ENCODE measurements at regions not wholly inside any gene's neighbourhood (a gene's known extent, or its start where the extent isn't known, plus 50 kb on each side); places are given as distances from the start of the nearest gene placed in this dataset.

DNA sequence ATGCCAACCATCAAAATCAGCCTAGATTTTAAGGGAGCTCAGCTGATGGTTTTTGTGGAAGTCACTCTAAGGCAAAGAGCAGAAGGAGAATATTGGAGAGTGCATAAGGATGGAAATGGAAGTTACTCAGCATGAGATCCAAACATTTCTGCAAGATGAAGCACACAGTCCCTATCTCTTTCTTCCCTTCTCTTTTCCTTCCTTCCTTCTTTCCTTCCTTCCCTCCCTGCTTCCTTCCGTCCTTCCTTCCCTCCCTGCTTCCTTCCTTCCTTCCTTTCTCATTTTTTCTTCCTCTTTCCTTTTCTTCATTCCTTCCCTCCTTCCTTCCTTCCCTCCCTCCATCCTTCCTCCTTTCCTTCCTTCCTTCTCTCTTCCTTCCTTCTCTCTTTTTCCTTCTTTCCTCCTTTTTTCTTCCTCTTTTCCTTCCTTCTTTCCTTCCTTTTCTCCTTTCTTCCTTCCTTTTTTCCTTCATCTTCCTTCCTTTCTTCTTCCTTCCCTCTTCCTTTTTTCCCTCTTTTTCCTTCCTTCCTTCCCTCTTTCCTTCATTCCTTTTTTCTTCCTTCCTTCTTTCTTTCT, 727.9 kb upstream of the CDH2 start:
- H3K4me3 ChIP-seq (ENCODE audit: insufficient read depth, low read depth, low read length): no peak overlapping the region
- DNase-seq: no peak
- H3K36me3 ChIP-seq (replicated peaks; ENCODE audit: control insufficient read depth, insufficient read depth, low read length): no peaks in the 10 kb centered on the region
- no peaks in the 10 kb centered on the region for H3K27me3 ChIP-seq (ENCODE audit: control insufficient read depth, insufficient read depth, low read length)

DNA sequence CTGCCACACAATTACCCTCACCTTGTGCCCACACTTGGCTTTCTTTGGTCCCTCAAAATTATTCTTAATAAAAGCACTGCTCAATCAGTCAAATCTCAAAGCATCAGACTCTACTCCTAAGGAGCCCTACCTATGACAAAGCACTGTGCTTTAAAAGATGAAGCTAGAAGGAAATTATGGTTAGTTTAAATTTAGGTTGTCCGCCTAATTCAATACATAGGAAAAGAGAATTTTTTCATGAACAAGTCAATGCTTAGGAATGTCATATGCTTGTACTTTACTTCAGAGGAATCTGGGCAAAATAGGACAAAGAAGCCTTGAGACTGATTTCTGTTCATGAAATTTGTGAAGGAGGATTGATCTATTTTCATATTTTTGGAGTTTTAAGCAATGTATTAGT, 726.4 kb upstream of the CDH2 start:
- H3K27me3 ChIP-seq (ENCODE audit: control insufficient read depth, insufficient read depth, low read length): no peaks in the 10 kb centered on the region
- no peak for DNase-seq
- no peak overlapping the region for H3K4me3 ChIP-seq (ENCODE audit: insufficient read depth, low read depth, low read length)
- H3K36me3 ChIP-seq (replicated peaks; ENCODE audit: control insufficient read depth, insufficient read depth, low read length): no peaks in the 10 kb centered on the region

DNA sequence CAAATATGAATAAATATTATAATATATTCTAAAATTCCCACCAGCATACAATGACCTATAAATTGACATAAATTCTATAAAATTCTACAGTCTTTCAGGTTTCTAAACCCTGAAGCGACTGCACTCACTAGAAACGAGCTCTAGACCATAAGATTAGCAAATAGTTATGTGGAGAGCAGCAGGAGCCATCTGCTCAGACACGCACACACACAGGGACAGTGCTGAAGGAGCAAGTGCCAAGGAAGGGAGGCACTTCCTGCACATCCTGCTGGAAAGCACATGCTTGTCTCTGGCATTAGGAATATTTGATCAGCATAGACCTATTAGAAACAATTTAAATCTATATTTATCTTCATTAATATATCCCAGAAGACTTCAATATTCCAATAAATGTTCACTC, 713.9 kb upstream of the CDH2 start:
- DNase-seq: no peak
- Histone ChIP-seq H3K36me3 (replicated peaks; ENCODE audit: control insufficient read depth, insufficient read depth, low read length) (no peaks in the 10 kb centered on the region), H3K27me3 (ENCODE audit: control insufficient read depth, insufficient read depth, low read length) (no peaks in the 10 kb centered on the region), H3K4me3 (ENCODE audit: insufficient read depth, low read depth, low read length) (no peak overlapping the region)

DNA sequence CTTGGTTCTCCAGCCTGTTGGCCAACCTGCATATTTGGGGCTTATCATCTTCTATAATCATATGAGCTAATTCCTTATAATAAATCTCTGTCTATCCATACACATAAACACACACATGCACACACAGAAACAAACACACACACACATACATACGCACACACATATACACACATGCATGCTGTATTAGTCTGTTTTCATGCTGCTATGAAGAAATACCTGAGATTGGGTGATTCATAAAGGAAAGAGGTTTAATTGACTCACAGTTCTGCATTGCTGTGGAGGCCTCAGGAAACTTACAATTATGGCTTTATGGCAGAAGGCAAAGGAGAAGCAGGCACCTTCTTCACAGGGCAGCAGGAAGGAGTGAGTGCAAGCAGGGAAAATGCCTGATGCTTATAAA, 707.4 kb upstream of the CDH2 start:
- H3K36me3 ChIP-seq (replicated peaks; ENCODE audit: control insufficient read depth, insufficient read depth, low read length): no peaks in the 10 kb centered on the region
- H3K27me3 ChIP-seq (ENCODE audit: control insufficient read depth, insufficient read depth, low read length): no peaks in the 10 kb centered on the region
- H3K4me3 ChIP-seq (ENCODE audit: insufficient read depth, low read depth, low read length): no peak overlapping the region
- no peak for DNase-seq

DNA sequence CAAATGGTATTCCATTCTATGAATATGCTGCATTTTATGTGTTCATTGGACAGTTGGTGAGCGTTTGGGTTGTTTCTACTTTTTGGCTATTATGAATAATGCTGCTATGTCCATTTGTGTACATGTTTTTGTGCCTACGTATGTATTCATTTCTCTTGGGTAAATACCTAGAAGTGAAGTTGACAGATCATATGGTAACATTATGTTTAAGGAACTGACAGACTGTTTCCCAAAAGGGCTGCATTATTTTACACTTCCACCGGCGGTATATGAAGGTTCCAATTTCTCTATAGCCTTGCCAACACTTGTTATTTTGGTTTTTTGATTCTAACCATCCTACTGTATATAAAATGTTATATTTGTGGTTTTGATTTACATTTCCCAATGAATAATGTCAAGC, 703.9 kb upstream of the CDH2 start:
- Histone ChIP-seq H3K27me3 (ENCODE audit: control insufficient read depth, insufficient read depth, low read length) (no peaks in the 10 kb centered on the region), H3K36me3 (replicated peaks; ENCODE audit: control insufficient read depth, insufficient read depth, low read length) (no peaks in the 10 kb centered on the region), H3K4me3 (ENCODE audit: insufficient read depth, low read depth, low read length) (no peak overlapping the region)
- DNase-seq: no peak

DNA sequence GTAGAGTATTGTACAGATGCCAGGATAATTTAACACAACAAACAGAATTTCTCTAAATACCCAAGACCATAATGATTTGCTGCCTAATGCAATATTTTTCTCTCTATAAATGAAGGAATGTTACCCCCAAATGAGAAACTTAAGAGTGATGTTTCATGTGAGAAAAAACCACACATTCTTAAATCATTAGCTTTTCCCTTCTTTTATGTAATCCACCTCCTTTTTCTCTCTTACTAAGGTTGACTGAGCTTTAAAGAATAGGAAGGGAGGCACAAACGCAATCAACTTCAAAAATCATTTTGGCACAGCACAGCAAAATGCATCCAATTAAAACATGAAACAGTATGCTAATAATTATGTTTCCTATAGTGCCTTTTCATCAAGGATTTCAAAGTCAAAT, 698.1 kb upstream of the CDH2 start:
- no peaks in the 10 kb centered on the region for H3K27me3 ChIP-seq (ENCODE audit: control insufficient read depth, insufficient read depth, low read length)
- no peaks in the 10 kb centered on the region for H3K36me3 ChIP-seq (replicated peaks; ENCODE audit: control insufficient read depth, insufficient read depth, low read length)
- H3K4me3 ChIP-seq (ENCODE audit: insufficient read depth, low read depth, low read length): no peak overlapping the region
- no peak for DNase-seq

DNA sequence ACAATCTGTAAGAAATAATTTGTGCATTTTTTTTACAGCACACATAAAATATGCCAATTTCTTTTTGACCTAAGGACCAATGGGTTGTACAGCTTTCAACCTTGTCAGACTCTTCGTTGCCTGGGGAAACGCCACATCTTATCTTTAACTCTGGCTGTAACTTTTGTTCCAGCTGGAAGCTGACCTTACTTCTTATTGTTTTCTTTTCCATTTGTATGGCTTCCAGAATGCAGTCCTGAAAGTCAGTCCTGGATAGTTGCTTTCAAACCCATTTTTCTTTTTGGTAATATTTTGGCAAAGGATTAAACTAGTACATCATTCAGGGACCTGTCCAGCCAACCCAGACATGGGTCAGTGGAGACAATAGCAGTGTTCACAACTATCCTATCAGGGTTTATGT, 686.5 kb upstream of the CDH2 start:
- Histone ChIP-seq H3K36me3 (replicated peaks; ENCODE audit: control insufficient read depth, insufficient read depth, low read length) (no peaks in the 10 kb centered on the region), H3K27me3 (ENCODE audit: control insufficient read depth, insufficient read depth, low read length) (no peaks in the 10 kb centered on the region), H3K4me3 (ENCODE audit: insufficient read depth, low read depth, low read length) (no peak overlapping the region)
- DNase-seq: no peak

DNA sequence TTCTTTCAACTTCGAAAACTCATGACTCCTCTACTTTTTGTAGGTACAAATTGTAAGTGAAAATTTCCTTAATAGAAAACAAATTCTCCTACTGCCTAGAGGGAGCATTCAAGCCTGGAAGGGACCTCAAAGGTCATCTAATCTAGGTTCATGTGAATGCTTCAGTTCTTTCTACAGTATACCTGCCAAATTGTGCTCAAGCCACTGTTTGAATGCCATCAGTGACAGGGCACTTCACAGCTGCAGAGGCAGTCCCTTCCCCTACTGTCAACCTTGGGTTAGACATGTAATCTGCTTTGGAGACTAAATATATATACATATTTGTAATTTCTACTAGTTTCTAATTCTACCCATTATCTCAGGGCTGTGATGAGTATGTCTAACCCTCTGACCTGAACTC, 681.3 kb upstream of the CDH2 start:
- Histone ChIP-seq H3K36me3 (replicated peaks; ENCODE audit: control insufficient read depth, insufficient read depth, low read length) (no peaks in the 10 kb centered on the region), H3K4me3 (ENCODE audit: insufficient read depth, low read depth, low read length) (no peak overlapping the region), H3K27me3 (ENCODE audit: control insufficient read depth, insufficient read depth, low read length) (no peaks in the 10 kb centered on the region)
- no peak for DNase-seq

DNA sequence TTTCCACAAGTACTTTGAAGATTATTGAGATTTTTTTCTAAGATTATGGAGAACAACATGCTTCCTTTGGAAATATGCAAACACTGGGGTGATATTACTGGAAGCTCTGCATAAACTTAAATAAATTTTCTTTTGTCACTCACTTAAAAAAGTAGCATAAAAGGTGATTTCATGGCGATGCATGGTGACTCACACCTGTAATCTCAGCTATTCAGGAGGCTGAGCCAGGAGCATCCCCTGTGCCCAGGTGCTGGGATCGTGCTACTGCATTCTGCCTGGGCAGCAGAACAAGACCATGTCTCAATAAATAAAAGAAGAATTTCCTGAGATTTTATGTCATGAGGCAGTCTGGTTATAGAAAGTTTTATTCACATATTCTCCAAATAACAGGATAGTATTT, 679.1 kb upstream of the CDH2 start:
- no peaks in the 10 kb centered on the region for H3K27me3 ChIP-seq (ENCODE audit: control insufficient read depth, insufficient read depth, low read length)
- no peak overlapping the region for H3K4me3 ChIP-seq (ENCODE audit: insufficient read depth, low read depth, low read length)
- no peak for DNase-seq

DNA sequence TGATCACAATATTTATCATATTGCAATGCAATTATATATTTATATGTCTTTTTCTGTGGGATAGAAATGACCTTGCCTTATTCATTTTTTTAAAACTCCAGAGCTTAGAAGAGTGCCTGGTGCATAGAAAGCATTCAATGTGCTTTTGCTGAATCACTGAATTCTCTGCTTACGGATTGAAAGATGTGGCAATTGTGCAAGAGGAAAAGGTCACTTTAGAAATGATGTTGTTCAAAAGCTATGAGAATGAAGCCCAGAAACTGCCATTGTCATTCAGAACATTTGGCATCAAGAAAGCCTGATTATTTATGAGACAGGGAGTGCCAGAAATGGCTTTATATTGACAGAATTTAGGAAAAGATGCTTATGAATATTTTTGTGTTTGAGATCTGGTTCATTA, 678.6 kb upstream of the CDH2 start:
- Histone ChIP-seq H3K27me3 (ENCODE audit: control insufficient read depth, insufficient read depth, low read length) (no peaks in the 10 kb centered on the region), H3K36me3 (replicated peaks; ENCODE audit: control insufficient read depth, insufficient read depth, low read length) (no peaks in the 10 kb centered on the region), H3K4me3 (ENCODE audit: insufficient read depth, low read depth, low read length) (no peak overlapping the region)
- no peak for DNase-seq

More for the DNA sequence above, 679.1 kb upstream of the CDH2 start:
- H3K36me3 ChIP-seq (replicated peaks; ENCODE audit: control insufficient read depth, insufficient read depth, low read length): no peaks in the 10 kb centered on the region

DNA sequence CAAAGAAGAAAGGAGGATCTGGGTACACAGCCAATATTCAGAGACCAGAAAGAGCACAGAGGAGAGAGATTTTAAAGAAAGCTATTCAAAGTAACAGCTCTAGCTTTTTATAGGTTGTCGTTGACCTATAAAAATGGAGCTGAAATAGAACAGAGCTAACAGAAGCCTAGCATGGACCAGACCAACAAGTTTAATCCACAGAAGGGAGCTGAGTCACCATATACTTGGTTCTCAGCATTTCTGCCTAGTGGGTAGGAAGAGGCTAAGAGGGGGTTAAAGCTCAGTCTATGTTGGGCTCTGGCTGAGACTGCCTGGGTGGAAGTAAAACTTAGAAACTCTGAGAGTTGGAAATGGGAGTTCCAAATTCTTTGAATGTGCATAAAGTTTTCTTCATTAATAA, 678.0 kb upstream of the CDH2 start:
- no peak overlapping the region for H3K4me3 ChIP-seq (ENCODE audit: insufficient read depth, low read depth, low read length)
- no peaks in the 10 kb centered on the region for H3K36me3 ChIP-seq (replicated peaks; ENCODE audit: control insufficient read depth, insufficient read depth, low read length)
- H3K27me3 ChIP-seq (ENCODE audit: control insufficient read depth, insufficient read depth, low read length): no peaks in the 10 kb centered on the region
- DNase-seq: no peak

DNA sequence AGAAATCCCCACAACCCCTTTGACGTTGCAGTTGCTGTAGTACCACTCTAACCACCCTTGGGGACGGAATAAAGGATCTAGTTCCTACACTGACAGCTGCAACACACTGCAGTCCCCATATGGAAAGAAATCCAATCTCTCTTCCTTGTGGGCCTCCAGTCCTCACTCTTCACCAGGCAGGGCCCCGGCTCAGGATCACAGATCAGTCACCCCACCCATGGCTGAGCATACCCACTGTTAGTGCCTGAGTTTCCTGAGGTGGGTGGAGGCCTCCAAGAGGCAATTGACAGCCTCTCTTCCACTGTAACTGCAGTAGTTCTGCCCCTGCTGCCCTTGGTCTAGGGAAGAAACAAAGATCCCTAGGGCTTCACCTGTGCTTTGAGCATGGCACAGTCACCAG, 670.0 kb upstream of the CDH2 start:
- Histone ChIP-seq H3K27me3 (ENCODE audit: control insufficient read depth, insufficient read depth, low read length) (no peaks in the 10 kb centered on the region), H3K4me3 (ENCODE audit: insufficient read depth, low read depth, low read length) (no peak overlapping the region), H3K36me3 (replicated peaks; ENCODE audit: control insufficient read depth, insufficient read depth, low read length) (no peaks in the 10 kb centered on the region)
- DNase-seq: no peak

DNA sequence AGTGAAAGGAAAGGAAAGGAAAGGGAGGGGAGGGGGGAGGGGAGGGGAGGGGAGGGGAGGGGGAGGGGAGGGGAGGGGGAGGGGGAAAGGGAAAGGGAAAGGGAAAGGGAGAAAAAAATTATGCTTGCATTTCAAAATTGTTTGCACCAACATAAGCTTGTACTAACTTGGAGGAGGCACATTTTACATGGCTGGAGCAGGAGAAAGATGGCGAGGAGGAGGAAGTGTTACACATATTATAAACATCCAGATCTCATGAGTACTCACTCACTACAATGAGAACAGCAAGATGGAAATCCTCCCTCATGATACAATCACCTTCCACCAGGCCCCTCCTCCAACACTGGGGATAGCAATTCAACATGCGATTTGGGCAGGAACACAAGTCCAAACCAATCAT, 660.2 kb upstream of the CDH2 start:
- H3K4me3 ChIP-seq (ENCODE audit: insufficient read depth, low read depth, low read length): no peak overlapping the region
- H3K36me3 ChIP-seq (replicated peaks; ENCODE audit: control insufficient read depth, insufficient read depth, low read length): no peaks in the 10 kb centered on the region
- H3K27me3 ChIP-seq (ENCODE audit: control insufficient read depth, insufficient read depth, low read length): no peaks in the 10 kb centered on the region
- no peak for DNase-seq

DNA sequence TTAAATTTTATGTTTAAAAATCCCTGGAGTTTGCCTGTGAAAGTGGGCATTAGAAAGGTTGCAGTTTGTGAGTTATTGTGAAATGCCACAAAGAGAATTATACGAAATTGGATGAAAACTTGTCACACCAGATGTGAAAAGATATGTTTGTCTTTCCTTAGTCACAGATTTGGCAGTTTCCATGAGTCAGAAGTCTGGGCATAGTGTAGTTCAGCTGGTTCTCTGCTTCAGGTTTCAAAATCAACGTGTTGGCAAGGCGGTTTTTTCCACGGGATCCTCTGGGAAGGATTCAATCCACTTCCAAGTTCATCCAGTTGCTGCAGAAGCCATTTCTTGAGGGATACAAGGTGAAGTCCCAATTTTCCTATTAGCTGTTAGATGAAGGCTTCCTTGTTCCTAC, 658.0 kb upstream of the CDH2 start:
- DNase-seq: no peak
- Histone ChIP-seq H3K27me3 (ENCODE audit: control insufficient read depth, insufficient read depth, low read length) (no peaks in the 10 kb centered on the region), H3K36me3 (replicated peaks; ENCODE audit: control insufficient read depth, insufficient read depth, low read length) (no peaks in the 10 kb centered on the region), H3K4me3 (ENCODE audit: insufficient read depth, low read depth, low read length) (no peak overlapping the region)

DNA sequence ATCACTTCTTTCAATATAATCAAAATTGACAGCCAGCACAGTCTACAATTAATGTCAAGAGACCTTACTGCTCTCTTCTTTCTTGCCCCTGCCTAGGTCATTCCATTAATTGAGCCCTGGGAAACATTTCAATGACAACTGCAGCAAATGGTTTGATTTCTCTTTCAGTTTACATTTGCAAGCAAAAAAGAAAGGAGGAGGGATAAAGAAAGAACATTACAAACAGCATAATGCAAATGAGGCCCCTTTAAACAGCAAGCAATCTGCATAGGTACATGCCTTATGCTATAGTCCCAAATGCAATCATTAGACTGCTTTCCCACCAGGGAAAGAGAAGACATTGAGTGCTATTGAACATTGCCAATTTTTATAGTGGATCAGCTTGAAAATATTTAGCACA, 655.0 kb upstream of the CDH2 start:
- H3K36me3 ChIP-seq (replicated peaks; ENCODE audit: control insufficient read depth, insufficient read depth, low read length): no peaks in the 10 kb centered on the region
- H3K27me3 ChIP-seq (ENCODE audit: control insufficient read depth, insufficient read depth, low read length): no peaks in the 10 kb centered on the region
- no peak for DNase-seq
- H3K4me3 ChIP-seq (ENCODE audit: insufficient read depth, low read depth, low read length): no peak overlapping the region

DNA sequence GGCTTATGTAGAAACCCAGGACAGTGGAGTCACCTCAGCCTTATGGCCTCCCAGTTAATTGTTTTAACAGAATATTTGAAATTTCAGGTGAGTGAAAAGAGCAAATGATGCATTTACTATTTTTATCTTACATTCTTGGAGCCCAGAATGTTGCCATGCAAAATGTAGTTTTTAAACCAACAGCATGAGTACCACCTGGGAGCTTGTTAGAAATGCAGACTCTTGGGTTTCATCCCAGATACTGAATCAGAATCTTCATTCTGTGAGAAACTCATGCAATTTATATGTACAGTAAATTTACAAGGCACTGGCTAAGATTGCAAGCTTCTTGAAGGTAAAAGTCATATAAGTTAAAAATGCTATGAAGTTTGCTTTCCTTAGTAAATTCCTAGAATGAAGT, 654.5 kb upstream of the CDH2 start:
- DNase-seq: no peak
- Histone ChIP-seq H3K27me3 (ENCODE audit: control insufficient read depth, insufficient read depth, low read length) (no peaks in the 10 kb centered on the region), H3K36me3 (replicated peaks; ENCODE audit: control insufficient read depth, insufficient read depth, low read length) (no peaks in the 10 kb centered on the region), H3K4me3 (ENCODE audit: insufficient read depth, low read depth, low read length) (no peak overlapping the region)

Data from H7 (cell line).